HG03342 (cell line): ENCODE measurements at regions not wholly inside any gene's neighbourhood (a gene's known extent, or its start where the extent isn't known, plus 50 kb on each side); places are given as distances from the start of the nearest gene placed in this dataset.

Source experiments
- ATAC-seq: cut with Tn5 transposase; IDR thresholded peaks from one replicate; pipeline ENCODE4 v1.9.1; 2021; ENCODE audit warnings: mild to moderate bottlenecking, moderate library complexity; ENCODE audit not compliant: unreplicated experiment

GRCh38 chr12:28601570-28602058, 411.4 kb downstream of the CCDC91 start:
- ATAC-seq = no peak

DNA sequence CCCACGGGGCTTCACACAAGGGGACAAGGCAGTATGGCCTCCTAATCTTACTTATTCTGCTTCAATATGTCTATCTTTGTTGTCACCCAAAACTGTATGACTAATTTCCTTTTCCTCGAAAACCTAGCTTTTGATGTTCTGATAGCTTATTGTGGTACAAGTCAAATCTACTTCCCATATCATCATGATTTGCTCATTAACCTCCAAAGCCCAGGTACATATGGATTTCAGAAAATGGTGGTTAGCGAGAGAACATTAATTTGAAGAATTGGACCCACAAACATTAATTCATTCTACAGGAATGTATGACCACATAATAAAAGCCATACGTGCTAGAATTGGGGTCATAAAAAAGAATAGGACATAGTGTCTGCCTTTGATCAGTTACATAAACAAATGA, 412.5 kb downstream of the CCDC91 start:
- no peak for ATAC-seq

GRCh38 chr12:28603239-28603638, 413.0 kb downstream of the CCDC91 start:
- no peak for ATAC-seq

DNA sequence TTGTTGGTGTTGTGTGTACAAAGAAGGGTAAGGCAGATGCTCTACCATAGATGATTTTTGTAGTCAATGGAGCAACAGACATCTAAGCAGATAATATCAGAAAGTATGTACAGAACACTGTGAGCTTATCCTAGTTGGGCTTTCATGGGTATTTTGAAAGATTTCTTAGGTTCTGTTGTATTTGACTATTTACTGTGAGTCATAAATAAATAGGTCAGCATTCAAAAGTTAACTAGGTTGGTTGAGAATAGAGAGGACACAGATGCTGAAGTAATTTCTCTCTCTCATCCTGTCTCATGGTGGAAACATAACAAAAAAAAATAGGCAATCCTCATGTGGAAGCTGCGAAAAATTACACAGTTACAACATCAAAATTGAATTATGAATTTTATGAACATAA, 413.5 kb downstream of the CCDC91 start:
- ATAC-seq = no peak

- ATAC-seq = no peak
These were observed 414.0 kb downstream of the CCDC91 start for GRCh38 chr12:28604240-28604639.

- no peak for ATAC-seq
These were observed 416.8 kb downstream of the CCDC91 start for GRCh38 chr12:28606967-28607557.

DNA sequence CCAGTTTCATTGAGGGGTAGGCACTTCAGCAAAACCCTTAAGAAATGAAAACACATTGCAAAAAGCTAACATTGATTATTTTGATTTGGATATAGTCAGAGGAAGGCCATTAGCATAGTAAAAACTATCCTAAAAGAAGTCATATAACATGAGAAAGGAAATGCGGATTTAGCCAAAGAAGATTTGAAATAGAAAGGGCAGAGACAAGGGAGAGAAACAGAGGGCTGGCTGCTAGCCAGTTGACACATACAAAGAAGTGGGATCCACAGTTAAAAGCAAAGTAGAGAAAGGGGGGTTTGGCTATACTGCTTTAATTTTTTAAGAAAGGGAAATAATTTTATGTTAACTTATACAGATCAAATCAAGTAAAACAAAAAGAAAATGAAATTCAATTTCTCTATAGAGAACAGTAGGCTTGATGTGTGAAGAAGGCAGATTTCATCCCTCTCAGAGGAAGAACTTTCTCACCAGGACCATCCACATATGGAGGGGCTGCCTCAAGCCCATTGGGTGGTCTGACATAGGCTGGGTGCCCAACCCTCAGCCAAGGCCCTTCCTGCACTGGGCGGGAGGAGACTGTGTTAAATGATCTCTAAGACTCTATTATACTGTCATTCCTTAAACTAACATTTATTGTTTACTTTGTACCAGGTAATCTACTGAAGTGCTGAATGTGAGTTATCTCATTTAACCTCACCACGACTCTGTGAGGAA, 420.3 kb downstream of the CCDC91 start:
- ATAC-seq = no peak

GRCh38 chr12:28611115-28611435, 420.8 kb downstream of the CCDC91 start:
- no peak for ATAC-seq

DNA sequence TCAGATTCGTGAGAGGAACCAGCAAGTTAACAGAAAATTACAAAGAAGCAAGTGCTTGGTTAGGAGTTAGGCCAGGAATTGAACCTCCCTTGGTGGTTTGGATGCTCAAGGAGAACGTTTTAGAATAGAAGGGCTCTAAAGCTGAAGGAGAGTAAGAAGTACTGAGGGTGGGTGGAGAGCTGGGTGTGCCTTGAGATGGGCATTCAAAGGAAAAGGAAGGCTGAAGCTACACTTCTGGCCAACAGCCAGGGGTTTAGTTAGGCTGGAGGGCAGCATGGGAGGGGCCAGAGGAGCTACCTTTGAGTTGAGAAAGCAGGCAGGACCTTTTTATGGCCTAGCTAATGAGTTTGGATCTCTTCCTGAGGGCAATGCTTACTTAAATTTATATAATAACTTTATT, 421.2 kb downstream of the CCDC91 start:
- no peak for ATAC-seq

- ATAC-seq = no peak
These were observed 427.9 kb downstream of the CCDC91 start for GRCh38 chr12:28618171-28618570.

DNA sequence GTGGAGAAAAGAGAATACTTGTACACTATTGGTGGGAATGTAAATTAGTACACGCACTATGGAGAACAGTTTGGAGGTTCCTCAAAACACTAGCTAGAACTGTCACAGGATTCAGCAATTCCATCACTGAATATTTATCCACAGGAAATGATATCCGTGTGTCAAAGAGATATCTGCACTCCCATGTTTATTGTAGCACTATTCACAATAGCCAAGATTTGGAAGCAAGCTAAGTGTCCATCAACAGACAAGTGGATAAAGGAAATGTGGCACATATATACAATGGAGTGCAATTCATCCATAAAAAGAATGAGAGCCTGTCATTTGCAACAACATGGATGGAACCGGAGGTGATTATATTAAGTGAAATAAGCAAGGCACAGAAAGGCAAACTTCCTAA, 428.5 kb downstream of the CCDC91 start:
- ATAC-seq = no peak

- ATAC-seq = no peak
These were observed 430.0 kb downstream of the CCDC91 start for GRCh38 chr12:28620281-28620680.

- no peak for ATAC-seq
These were observed 432.1 kb downstream of the CCDC91 start for GRCh38 chr12:28622406-28622805.

- no peak for ATAC-seq
These were observed 436.2 kb downstream of the CCDC91 start for GRCh38 chr12:28626504-28626903.

DNA sequence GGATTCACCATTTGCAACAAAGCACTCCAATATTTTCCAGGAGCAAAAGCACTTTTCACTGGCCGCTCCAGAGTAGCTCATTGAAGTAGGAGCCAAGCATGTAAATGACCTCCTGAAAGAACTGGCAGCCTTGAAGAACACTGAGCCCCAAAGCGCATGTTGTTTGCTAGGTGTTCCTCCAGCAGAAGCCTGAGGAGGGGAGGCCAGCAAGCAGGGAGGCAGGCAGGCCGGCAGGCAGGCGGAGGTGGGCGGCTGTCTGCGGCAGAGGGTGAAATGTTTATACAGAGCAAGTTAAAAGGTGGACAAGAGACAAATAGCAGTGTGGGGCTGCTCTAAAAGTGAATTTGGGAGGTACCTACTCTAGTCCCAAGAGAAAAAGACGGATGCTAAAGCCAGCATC, 439.4 kb downstream of the CCDC91 start:
- ATAC-seq = no peak

- ATAC-seq = no peak
These were observed 441.6 kb downstream of the CCDC91 start for GRCh38 chr12:28631831-28632230.

DNA sequence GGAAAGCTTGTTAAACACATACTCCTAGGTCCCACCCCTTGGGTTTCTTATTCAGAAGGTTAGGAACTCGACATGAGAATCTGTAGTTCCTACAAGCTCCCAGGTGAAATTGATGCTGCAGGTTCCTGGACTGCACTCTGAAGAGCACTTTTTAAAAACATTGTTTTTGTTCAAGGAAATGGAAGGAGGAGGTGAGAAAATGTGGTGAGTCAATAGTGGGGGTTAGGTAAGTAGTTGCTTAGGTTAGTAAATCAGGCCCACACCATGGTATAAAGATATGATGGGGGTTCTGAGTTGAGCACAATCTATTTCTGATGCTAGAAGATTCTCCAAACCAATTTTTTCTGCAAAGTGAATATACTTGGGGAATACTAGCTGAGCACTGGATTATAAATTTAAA, 450.3 kb downstream of the CCDC91 start:
- no peak for ATAC-seq

GRCh38 chr12:28645436-28645835, 455.2 kb downstream of the CCDC91 start:
- ATAC-seq = no peak

DNA sequence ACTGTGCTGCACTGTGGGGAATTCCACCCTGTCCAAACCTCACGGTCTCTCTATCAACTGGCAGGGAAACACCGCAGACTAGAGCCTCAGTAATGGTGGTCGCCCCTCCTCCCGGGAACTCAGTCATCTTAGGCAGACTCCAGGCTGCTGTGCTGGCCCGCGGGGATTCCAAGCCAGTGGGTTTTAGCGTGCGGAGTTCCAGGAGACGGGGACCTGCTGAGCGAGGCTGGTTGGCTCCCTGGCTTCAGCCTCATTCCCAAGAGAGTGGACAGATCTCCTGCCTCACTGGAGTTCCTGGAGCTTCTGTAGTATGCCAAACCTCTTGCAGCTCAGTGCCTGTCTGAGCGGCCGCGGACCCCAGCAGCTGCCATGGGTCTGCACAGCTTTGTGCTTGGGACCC, 455.6 kb downstream of the CCDC91 start:
- ATAC-seq = no peak

GRCh38 chr12:28650906-28651305, 460.6 kb downstream of the CCDC91 start:
- ATAC-seq = no peak

GRCh38 chr12:28652239-28652638, 462.0 kb downstream of the CCDC91 start:
- no peak for ATAC-seq

DNA sequence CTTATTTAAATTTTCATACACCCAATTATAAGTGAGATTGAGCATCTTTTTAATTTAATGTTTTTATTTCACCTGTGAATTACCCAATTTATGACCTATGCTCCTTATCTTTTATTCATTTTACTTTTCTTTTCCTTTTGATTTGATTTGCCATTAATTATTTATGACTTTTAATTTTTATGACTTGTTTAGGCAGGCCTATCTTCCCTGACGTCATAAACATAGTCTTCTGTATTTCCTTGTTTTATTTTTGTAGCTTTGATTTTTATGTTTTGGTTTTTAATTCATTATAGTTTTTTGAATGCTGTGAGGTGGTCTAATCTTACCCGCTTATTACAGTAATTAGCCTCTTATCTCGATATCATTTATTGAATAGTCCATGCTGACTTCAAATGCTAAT, 467.1 kb upstream of the FAR2 start:
- no peak for ATAC-seq

DNA sequence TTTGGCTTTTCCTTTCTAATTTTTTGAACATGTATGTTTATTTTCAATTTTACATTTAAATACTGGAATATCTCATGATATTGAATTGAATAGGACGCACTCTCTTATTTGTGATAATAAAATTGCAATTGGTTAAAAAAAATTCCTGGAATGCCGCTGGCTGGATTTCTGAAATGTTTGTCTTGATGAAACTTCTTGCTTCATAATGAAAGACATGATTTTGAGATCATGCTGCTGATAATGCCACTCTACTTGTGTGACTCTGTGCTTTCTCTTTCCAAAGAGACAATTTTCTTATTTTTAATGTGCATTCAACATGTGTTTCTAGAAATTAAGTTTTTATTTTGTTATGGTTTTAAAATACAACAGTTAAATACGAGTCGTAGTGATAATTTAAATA, 465.7 kb upstream of the FAR2 start:
- no peak for ATAC-seq
